GM12865 (cell line): ENCODE measurements at regions not wholly inside any gene's neighbourhood (a gene's known extent, or its start where the extent isn't known, plus 50 kb on each side); places are given as distances from the start of the nearest gene placed in this dataset.
A peak's percentile ranks its signal among the peaks of the same experiment; 100 is the strongest.

Experiments
- DNase-seq: peaks from one replicate; pipeline ENCODE4 v3.0.0; 2010; ENCODE audit warnings: low read depth
- H3K4me3 ChIP-seq: 2 replicates; pipeline ENCODE4 v1.5.1; 2011; ENCODE audit warnings: mild to moderate bottlenecking, low read depth, low read length, control low read depth
- CTCF ChIP-seq: IDR thresholded peaks from 2 replicates; pipeline ENCODE4 v1.5.1; 2011; ENCODE audit warnings: low read length, control low read depth, low read depth, inconsistent platforms; ENCODE audit not compliant: insufficient read depth; ENCODE audit errors: missing control alignments

DNA sequence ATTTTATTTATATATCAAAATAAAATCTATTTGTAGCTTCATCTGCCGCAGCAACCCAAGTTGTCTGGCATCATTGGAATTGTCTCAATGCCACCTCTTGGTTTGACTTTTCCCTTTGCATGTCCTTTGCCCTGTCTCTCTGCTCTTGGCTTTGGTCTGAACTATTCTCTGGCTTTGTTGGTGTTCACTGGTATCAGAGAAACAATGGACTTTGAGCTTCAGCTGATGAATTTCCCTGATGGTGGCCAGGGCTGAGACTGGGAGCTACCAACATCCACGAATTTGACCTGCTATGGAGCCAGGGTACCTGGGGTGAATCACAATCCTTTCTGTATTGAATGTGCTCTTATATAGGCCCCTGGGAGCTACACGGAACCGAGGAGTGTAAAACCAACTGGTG is 311.7 kb upstream of the KIAA1217 start:
- H3K4me3 ChIP-seq: no peak overlapping the region
- no peak for TF ChIP-seq CTCF
- no peak for DNase-seq

DNA sequence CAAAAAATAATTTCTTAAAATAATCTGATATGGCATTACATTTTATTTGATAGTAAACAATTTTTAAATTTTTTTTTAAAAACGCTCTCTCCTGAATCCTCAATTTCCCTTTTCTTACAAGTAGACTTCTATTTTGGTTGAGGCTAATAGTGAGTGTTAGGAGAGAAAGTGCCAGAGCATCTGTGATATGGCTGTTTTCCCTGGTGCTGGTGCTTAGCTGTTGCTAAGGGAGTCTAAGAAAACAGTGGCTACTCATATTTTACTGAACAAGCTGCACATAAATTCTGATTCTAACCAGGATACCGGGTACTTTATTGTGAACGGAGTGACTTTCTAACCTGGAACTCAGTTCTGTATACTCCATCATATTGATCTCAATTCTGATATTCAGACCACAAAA is 311.1 kb upstream of the KIAA1217 start:
- no peak for DNase-seq
- H3K4me3 ChIP-seq: no peak overlapping the region
- TF ChIP-seq CTCF: no peak

DNA sequence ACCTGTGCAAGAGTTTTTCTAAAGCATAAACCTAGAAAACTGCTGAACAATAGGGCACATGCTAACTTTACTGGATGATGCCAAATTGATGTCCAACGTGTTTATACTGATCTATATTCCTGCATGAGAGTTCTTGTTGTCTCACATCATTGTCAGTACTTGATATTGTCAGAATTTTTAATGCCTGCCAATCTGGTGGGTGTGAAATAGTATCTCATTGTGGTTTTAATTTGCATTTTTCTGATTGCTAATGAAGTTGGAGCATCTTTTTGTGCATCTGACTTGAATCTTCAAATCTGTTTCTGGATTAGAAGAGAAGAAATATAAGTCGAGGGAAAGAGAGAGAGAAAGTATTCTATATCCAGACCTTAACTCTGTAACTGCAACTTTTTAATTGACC is 309.8 kb upstream of the KIAA1217 start:
- no peak overlapping the region for H3K4me3 ChIP-seq
- no peak for DNase-seq
- no peak for TF ChIP-seq CTCF

DNA sequence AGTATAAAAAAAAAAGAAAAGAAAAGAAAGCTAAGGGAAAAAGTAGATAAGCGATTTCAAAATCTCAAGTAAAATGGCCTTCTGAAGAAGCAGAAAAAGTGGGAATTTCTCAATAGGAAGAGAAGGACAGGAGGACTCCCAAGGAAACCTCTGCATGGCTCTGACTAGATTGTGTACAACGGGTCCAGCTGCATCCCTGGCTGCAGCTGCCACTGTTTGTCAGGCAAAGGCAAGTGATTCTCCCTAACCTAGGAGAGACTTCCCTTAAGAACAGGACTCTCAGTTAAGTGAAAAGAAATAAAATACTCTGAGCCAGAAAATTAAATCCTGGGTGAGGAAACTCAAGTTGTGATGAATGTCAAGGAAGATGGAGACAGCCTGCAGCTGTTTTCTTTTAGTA is 298.6 kb upstream of the KIAA1217 start:
- DNase-seq: no peak
- no peak overlapping the region for H3K4me3 ChIP-seq
- no peak for TF ChIP-seq CTCF

DNA sequence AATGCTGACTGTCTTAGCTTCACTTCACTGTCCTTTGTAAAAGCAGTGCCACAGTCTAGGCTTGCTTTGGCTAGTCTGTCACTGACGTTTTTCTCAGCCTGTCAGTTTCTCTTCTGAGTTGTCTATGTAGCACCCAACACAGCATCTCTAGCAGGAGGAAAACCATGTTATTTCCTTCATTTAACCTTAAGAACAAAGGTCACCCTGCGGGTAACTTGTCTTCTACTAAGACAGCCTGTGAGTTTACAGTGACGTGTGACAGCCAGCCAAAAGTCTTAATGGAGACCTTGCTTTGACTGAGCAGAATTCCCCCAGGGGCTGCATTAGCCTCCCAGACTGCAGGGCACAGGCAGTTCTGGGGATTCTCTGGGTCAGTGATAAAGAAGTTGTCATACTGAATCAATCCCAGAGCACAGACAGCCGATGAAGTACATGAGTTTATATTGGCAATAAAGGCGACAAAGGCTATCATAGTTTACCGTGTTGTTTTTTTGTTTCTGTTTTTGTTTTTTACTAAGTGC is 296.0 kb upstream of the KIAA1217 start:
- H3K4me3 ChIP-seq: no peak overlapping the region
- peak; percentile 1 for DNase-seq
- TF ChIP-seq CTCF: no peak

- TF ChIP-seq CTCF: no peak
- H3K4me3 ChIP-seq: no peak overlapping the region
- DNase-seq: no peak
These were observed 294.3 kb upstream of the KIAA1217 start for GRCh38 chr10:23914641-23915040.

GRCh38 chr10:23917251-23917840 is 291.6 kb upstream of the KIAA1217 start:
- no peak for TF ChIP-seq CTCF
- DNase-seq: peak; percentile 35
- no peak overlapping the region for H3K4me3 ChIP-seq
